ENCODE measurements at regions not wholly inside any gene's neighbourhood (a gene's known extent, or its start where the extent isn't known, plus 50 kb on each side); places are given as distances from the start of the nearest gene placed in this dataset.

DNA sequence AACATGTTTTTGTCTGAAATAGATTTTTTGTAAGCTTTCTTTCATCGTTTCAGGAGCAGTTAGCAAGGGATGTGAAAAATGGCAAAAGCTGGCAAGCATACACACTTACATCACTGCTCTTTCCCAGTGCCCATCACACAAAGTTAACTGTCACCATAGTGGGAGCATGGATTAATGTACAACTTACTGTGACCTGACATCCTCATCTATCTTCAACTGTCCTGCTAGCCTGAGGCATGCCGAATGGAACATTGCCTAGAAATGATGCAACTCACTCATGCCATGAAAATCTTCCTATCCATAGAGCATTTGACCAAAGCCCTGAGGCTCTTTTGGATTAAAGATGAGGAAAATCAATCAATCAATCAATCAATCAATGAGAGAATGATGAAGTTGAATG lies 491.7 kb upstream of the SLC10A2 start:
- no peak for DNase-seq (ENCODE audit: low read depth)

DNA sequence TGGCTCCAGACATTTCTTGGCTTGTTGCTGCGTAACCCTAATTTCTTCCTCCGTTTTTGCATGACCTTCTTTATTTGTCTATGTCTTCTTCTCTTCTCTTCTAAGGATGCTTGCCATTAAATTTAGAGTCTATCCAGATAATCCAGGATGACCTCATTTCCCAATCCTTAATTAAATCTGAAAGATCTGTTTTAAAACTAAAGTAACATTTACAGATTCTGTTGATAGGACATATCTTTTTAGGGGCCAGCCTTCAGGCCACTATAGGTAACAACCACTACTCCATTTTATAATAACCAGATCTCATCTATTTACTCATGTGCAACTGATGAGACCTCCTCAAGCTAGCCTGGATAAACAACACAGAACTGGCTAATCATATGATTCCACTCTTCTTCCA lies 490.5 kb upstream of the SLC10A2 start:
- DNase-seq (ENCODE audit: low read depth): no peak

DNA sequence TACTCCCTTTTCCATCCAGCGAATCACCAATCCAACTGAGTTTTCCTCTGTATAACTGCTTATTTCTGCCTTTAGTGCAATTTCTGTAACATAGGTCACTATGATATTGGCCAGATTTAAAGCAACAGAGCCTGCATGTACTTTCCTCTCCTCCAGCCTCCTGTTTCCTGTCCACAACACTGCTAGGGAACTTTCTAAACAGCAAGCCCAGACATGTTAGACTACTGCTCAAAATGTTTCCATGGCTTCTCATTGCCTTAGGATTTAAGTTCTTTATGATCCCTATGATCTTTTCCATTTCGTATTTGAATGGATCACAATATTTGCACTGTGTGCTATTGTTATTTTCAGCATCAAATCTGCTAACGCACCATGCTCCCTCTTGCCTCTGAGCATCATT lies 481.7 kb upstream of the SLC10A2 start:
- DNase-seq (ENCODE audit: low read depth): no peak

DNA sequence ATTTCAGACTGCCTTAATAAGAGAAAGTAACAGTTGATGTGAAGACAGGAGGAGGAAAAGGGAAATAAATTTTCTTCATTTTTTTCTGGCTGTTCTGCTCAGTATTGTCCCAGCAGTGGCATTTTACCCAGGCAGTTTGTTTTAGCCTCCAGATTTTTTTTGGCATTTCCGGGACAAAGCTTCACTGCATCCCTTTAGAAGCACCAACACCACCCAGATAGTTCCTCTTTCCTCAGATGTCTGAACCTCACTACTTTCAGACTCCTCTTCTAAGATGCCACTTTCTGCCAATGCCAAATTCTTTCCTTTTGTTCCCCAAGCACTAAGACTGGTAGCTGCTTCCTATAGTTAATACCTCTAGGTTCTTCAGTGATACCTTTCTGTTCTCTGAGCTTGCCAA lies 480.1 kb upstream of the SLC10A2 start:
- no peak for DNase-seq (ENCODE audit: low read depth)

DNA sequence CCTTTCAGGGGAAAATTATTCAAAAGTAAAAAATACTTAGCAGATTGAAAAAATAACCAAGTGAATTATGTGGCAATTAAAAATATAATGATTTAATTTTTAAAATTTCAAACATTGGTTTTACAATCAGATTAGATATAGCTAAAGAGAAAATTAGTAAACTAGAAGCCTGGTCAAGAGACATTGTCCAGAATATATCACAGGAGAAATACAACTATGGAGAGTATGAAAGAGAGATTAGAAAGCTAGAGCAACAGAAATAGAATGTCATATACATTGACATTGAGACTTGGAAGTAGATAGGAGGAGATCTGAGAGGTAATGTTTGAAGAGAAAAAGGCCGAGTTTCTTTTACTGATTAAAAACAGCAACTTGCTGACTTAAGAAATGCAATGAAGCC lies 476.4 kb upstream of the SLC10A2 start:
- DNase-seq (ENCODE audit: low read depth): no peak

DNA sequence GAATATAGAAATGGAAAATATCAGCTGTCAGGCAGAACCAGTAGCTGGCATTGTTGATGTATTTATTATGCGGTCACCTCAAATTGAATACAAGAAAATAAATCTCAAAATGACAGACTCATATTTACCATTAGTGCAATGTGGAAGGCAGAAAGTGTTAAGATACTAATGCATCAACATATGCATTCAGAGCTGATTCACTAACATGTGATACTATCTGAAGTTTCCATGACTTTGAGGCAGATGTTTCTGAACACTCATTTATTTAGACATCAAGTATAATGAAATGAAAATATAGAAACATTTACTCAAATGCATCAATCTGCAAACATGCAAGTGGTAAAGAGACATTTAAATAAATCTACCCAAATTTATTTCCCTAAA lies 474.2 kb upstream of the SLC10A2 start:
- no peak for DNase-seq (ENCODE audit: low read depth)

DNA sequence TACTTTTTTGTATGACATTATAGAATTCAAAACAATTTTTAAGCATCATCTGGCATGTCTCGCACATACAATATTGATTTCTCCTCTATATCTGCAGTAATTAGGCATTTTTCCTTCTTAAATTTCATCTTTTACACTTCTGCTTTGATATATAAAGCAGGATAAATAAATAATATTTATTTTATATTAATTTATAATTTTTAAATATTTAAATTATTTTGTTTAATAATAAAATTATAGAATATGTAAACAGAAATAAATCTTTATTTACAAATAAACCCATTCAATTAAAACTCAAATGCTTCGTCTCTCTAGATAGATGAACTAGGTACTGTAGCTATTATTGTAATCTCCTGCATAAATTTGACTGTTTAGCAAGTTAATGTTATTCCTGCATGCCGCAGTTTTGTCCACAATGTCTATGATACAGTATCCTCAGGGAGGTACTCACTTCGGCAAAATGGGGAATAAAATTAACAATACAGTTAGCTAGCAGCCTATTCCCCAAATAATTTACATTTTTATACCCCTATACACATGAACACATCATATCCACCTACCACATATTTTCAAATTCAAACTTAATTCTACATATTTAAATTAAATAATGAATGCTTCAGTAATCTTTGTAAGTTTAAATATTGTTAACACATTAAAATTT lies 473.6 kb upstream of the SLC10A2 start:
- no peak for DNase-seq (ENCODE audit: low read depth)

DNA sequence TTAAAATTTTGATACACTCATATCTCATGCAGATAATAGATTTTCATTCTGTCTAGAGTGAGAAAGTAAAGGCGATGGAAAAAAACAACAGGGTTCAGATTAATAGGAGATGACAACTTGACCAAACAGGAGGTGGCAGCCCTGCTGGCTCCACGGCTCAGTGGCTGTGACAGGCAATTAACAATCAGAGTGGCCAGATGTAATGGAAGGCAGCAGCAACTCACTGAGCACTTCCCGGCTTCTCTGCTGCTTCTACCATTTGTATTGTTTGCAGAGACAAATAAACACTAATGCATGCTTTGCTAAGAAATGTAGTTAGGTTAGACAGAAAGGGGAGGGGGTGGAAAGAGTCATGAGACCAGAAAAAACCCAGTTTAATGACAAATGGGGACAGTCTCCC lies 473.0 kb upstream of the SLC10A2 start:
- DNase-seq (ENCODE audit: low read depth): no peak

DNA sequence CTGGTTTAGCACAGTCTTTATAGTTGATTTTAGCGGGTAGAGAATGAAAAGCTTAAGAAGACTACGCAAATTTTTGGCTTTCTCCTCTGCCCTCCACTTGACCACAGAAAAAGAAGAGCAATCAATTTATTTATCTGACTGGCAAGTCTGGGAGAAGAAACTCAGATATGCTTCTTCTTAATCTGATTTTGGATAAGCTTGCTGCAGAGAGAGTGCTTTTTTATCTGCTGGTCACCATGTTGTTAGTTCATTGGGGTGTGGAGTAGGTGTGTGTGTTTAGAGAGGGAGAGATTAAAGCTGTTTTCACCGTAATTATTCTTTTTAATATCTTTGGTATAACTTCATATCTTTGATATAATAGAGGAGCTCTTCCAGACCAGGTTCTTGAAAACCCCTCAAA lies 471.4 kb upstream of the SLC10A2 start:
- no peak for DNase-seq (ENCODE audit: low read depth)

DNA sequence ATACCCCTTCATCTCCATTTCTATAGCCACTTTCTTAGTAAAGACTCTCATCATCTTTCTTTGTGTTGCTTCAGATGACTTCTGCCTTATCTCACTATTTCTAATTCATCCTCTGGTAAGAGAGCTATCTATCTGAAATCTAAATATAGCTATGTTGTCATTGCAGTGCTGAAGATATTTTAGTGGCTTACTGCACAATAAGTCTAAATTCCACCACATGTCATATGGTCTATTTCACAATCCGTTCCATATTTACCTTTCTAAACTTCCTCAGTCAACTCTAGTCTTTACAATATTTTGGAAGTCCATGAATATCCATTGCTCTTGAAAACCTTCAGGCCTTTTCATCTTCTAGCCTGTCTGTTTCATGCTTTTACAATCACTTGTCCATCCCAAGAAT lies 465.1 kb upstream of the SLC10A2 start:
- DNase-seq (ENCODE audit: low read depth): no peak

DNA sequence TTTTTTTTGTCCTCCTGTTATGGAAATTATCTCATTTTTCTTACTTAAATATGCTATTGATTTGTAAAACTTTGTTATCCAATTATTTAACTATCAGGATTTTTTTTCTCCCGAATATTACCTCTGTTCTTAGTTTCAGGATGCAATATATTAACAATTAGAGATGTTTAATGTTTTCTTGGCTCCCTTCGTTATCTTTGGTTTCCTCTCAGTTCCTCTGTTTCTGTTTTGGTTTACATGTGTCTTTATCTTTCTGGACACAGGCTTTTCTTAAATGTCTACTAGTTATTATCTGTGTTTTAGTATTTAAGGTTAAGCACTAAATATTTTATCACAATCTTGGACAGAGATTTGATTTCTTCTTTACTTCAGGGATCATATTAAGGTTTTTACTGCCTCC lies 462.2 kb upstream of the SLC10A2 start:
- no peak for DNase-seq (ENCODE audit: low read depth)

DNA sequence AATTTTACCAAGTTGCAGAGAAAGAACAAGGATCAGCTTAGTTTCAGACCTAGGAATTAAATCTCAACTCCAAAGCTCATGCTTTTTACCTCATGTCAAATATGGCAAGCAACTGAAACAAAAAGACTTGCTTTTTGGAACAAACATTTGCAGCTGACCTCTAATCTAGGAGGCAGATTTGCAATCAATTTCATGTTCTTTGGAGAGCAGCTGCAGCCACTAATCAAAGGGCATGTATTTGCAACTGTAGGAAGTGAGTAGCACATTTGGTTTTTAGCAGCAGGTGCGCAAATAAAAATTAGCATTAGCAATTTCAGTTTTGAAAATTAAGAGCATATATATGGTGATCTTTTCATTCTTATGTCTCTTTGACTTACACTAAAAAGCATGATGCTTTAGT lies 459.3 kb upstream of the SLC10A2 start:
- DNase-seq (ENCODE audit: low read depth): no peak

DNA sequence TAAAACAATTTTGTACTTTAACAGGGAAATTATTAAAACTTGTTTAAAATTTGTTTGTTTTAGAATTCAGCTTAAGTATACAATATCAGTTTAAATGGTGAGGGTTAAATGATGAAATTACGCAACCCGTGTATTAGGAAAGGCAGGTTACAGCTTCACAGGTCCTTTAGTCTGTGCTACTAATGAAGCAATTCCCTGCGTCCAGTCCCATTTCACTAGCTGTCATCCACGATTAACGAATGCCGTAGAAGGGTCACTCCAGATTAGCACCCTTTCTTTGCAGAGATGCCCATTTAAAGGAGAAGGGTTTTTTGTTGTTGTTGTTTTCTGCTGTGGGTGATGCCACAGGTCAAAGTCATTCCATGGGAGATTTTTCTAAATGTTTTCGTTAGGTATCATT lies 457.6 kb upstream of the SLC10A2 start:
- DNase-seq (ENCODE audit: low read depth): no peak

DNA sequence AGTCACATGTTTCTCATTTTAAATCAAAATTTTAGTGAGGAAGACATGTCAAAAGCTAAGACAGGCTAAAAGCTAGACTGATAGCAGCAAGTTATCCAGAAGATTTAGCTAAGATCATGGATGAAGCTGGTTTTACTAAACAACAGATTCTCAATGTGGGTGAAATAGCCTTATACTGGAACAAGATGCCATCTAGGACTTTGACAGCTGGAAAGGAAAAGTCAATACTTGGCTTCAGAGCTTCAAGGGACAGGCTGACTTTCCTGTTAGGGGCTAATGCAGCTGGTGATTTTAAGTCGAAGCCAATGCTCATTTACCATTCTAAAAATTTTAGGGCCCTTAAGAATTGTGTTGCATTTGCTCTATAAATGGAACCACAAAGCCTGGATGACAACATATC lies 455.3 kb upstream of the SLC10A2 start:
- DNase-seq (ENCODE audit: low read depth): no peak

DNA sequence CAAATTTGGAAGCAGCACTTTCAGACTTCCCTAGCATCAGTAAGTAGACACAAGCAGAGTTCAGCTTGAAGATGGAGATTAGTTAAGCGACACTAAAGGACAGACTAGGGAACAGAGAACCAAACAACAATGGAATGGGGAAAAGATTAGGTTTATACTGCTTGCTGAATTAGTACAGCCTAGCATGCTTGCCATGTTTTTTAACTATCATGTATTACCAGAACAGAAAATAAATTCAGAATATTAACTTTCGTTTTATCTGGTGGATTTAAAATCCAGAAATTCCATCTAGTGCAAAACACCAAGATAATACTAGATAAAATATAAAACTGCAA lies 451.5 kb upstream of the SLC10A2 start:
- no peak for DNase-seq (ENCODE audit: low read depth)

DNA sequence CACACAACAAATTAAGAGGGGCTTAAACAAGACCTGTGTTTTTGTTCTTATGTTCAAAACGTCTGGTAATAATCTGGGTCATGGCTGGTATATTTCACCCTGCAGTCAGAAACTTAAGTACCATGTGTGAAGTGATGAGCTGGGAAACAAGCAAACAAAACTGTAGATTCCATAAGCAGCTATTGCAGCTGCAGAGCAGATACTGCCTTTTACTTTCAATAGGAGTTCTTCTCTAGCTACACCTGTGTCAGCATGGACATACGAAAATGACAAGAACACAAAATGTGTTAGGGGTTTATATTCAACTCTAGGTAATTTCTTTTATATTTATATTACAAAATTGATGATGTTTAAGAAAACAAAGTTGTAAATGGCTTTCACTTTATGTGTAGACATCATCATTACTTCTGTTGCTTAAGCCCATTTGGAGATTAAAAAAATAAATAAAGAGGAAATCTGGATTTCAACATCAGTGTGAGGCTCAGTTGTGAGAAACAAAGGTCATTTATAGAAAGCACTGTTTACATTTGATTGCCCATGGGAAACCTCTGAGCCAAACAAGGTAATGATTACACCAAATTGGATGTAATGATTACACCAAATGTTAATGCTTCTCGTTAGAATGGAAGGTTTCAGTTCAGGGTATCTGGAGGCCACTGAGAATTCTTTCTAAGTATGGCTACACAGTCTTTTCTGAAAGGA lies 451.0 kb upstream of the SLC10A2 start:
- DNase-seq (ENCODE audit: low read depth): no peak

DNA sequence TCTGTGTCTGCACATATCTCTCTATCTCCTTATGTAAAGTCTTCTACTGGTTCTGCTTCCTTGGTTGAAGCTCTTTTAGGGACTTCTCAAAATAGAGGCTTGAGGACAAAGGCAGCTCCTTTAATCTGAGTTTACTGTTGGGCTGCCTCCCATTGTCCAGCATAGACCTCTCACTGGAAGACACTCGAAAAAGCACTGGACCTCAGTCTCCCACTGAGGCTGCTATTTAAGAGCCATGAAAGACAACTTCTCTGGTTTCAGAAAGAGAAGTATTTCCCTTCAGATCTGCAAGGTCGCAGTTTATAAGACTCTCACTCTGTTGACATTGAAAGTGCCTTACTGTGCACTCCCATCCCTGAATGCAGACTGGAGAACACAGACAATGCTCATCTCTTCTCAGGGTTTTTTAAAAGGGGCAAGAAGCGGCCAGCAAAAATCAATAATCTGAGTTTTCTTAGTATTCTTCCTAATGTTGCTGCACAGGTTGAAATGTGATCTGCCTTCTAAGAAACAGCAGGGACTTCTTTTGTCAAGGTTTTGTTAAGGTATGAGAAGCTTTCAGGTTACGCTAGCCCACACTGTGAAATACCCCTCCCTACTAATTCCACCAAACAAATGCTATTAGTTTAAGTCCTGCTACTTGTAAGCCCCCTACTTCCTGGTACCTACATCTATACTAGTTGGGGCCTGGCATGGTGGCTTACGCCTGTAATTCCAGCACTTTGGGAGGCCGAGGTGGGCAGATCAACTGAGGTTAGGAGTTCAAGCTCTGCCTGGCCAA lies 450.0 kb upstream of the SLC10A2 start:
- no peak for DNase-seq (ENCODE audit: low read depth)

DNA sequence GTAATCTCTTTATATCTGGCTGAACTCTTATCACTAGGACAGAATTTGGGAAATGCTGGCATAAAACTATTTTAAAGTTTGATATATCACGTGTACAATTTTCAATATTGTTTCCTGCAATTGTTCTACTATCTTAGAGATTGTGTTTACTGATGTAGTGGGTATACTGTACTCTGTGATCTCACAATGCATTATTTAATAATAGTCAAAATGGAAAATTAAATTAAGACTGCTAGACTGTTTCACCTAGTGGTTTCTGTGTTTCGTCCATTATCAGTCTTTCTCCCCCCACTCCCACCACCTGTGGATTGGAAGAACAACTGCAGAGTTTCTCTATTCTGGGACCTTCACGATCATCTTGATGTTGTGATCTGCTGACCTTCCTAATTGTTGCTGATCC lies 449.2 kb upstream of the SLC10A2 start:
- DNase-seq (ENCODE audit: low read depth): no peak

DNA sequence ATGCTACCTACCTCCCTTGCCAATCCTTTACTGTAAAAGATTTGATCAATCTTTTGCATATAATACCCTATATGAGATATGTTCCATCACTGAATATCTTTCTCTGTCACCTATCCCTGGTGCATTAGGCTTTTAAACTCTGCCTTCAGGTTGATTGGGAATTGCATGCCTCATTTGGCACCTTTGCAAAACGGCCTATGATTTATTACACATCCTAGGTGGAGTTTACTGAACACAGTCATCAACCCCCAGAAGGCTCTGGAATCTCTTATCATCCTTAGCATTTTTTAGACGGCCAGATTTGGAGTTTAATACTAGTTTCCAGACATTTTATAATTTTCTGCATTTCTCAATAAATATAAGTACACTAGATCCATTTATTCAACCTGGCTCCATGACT lies 448.4 kb upstream of the SLC10A2 start:
- DNase-seq (ENCODE audit: low read depth): no peak

DNA sequence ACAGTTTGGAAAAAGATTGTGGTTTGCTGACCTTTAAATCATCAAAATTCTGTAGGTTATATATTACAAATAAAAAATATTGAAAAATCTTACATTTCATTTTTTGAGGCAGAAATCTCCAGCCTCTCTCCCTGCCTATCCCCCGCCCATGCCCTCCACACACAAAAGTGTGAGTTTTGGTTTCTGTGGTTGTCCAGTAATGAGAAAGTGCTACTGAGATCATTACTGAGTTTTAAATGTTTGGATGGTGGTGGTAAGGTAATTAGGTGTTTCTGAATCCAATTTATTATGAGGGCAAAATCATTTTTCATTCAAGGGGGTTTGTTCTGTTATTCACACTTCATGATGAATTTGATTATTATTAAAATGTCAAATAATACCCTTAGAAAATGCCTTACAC lies 448.0 kb upstream of the SLC10A2 start:
- DNase-seq (ENCODE audit: low read depth): no peak

DNA sequence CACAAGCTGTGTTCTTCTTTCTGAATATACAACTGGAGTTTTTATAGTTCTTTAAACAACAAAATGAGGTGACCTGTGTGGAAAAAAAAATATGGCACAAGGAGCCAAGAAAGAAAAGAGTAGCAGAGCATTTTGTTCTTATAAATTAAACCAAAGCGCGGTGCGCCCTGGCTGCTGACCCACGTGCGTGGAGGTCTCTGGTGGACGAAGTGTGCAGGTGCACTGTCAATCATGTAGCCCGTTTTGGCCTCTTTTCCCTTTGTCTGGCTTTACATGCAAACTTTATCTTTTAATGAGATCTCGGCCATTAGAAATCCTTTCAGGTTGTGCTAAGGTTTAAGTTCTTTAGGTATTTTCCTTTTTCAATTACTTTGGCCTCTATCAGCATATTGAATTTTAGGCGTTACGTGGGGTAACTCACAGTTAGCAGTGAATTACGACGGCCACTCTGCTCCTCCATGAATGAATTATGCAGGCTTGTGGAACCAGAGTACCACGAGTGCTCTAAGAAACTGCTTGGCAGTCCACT lies 443.9 kb upstream of the SLC10A2 start:
- DNase-seq (ENCODE audit: low read depth): no peak

DNA sequence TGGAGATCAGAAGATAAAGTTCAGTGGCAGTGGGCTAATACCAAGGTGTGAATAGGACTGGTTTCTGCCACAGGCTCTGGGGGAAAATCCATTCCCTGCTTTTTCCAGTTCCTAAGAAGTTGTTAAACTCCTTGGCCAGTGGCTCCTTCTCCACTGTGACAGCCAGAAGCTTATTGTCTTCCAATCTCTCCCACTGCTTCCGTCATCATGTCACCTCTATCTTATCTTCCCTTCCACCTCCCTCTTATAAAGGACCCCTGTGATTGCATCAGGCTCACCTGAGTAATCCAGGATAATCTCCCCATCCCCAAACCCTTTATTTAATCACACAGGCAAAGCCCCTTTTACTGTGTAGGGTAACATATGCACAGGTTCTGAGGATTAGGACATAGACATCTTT lies 431.2 kb upstream of the SLC10A2 start:
- DNase-seq (ENCODE audit: low read depth): no peak

DNA sequence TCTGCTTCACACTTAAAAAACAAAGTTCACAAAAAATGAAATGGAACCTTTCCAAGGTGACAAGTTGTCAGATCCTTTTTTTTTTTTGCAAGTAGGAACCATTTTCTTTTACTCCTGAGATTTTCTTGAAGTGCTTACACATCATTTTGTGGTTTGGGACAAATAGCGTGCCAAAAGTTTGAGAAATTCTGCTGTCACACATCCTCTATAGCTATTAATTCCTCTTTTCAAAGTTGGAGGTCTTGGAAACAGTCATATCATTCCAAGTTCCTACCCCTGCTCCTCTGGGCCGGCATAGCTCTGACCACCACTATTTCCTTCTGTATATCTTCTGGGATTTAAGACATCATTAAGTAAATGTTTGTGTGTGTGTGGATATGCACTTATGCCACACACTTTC lies 421.6 kb upstream of the SLC10A2 start:
- no peak for DNase-seq (ENCODE audit: low read depth)

All from forelimb muscle (tissue), 1 donor.